Rectal smooth muscle tissue (tissue), 1 donor: ENCODE measurements at regions not wholly inside any gene's neighbourhood (a gene's known extent, or its start where the extent isn't known, plus 50 kb on each side); places are given as distances from the start of the nearest gene placed in this dataset.
"Not testable (repeated sequence)": the region's sequence is repeated elsewhere in the genome, so short reads cannot be mapped to it uniquely, and the experiment has no call there.

ENCODE experiments used
- H3K27ac ChIP-seq: one replicate; pipeline ENCODE4 v1.7.0; 2013; ENCODE audit warnings: low read depth, low read length, inconsistent platforms
- H3K27me3 ChIP-seq: one replicate; pipeline ENCODE4 v1.7.0; 2013; ENCODE audit warnings: low read length; ENCODE audit not compliant: control insufficient read depth, insufficient read depth
- H3K36me3 ChIP-seq: one replicate; pipeline ENCODE4 v1.7.0; 2013; ENCODE audit warnings: low read length; ENCODE audit not compliant: control insufficient read depth, insufficient read depth
- H3K4me1 ChIP-seq: one replicate; pipeline ENCODE4 v1.7.0; 2013; ENCODE audit warnings: low read length; ENCODE audit not compliant: control insufficient read depth, insufficient read depth
- H3K4me3 ChIP-seq: one replicate; pipeline ENCODE4 v1.7.0; 2013; ENCODE audit warnings: low read length
- H3K9ac ChIP-seq: one replicate; pipeline ENCODE4 v1.7.0; 2013; ENCODE audit warnings: low read length

DNA sequence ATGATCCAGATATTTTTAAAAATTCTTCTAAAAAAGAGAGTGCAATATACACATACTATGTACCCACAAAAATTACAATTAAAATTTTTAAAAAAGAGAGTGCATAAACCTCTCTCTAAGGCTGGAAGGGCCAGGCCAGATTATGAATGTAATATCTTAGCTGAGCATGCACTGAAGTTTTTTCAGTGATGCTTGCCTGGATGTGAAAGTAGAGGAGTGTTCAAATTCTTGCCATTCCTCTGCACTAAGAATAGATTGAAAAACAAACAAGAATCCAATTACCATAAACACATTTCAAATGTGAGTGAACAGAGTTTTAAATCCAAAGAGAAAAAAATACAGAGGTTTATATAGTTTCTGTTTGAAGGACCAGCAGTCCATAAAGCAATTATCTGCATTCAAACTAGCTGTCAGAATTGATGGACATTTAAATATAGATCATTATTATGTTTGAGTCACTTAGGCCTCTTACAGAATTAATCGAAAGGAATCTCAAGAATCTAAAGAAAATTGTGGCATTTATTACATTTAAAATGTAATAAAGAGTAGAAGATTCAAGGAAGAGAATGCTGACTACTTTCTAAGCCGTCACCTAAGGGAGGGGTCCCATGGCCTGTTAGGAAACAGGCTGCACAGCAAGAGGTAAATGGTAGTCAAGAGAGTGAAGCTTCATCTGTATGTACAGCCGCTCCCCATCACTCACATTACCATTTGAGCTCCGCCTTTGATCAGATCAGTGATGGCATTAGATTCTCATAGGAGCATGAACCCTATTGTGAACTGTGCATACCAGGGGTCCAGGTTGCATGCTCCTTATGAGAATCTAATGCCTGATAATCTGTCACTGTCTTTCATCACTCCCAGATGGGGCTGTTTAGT lies 159.3 kb upstream of the MDFIC2 start:
- Histone ChIP-seq H3K4me3 (no peak overlapping the region), H3K36me3 (no peaks in the 10 kb centered on the region), H3K4me1 (no peaks in the 10 kb centered on the region), H3K27ac (no peak overlapping the region), H3K9ac (no peak overlapping the region), H3K27me3 (no peaks in the 10 kb centered on the region)

DNA sequence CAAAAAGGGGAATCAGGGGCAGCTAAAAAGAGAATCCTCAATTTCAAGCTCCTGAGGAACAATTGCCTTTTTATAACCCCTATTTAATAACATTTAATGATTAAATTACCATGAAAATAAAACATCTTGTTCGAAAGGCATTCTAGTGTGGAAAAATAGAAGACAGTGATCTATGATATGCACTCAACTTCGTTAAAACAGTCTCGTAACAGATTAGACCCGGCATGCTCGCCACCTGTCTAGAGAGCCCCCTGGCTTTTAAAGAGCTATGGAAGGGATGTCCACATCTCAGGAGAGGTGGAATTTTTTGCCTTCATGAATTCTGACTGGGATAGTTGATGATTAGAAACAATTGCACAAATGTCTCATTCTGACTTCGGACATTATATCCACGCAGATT lies 153.7 kb upstream of the MDFIC2 start:
- H3K27ac ChIP-seq = no peak overlapping the region
- no peak overlapping the region for H3K9ac ChIP-seq
- H3K4me3 ChIP-seq = no peak overlapping the region
- no peaks in the 10 kb centered on the region for H3K4me1 ChIP-seq
- H3K36me3 ChIP-seq = no peaks in the 10 kb centered on the region
- no peaks in the 10 kb centered on the region for H3K27me3 ChIP-seq

DNA sequence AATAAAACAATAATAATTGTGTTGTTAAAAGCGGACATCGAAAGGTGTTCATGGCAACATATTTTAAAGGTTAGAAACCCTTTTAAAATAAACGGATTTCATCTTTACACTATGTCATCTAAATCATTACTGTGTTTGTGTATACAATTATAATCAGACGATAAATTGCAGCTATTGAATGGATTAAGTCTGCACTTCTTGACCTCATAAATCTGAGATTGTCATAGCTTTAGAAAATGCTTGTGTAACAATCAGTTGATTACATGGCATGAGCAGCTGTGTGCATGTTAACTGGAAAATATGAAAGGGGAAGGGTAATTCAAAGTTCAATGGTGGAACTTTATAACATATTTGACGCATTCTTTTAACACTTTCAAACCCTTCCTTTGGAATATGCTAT lies 152.4 kb upstream of the MDFIC2 start:
- no peaks in the 10 kb centered on the region for H3K27me3 ChIP-seq
- no peak overlapping the region for H3K4me3 ChIP-seq
- H3K9ac ChIP-seq = no peak overlapping the region
- H3K27ac ChIP-seq = no peak overlapping the region
- H3K36me3 ChIP-seq = no peaks in the 10 kb centered on the region
- H3K4me1 ChIP-seq = no peaks in the 10 kb centered on the region

DNA sequence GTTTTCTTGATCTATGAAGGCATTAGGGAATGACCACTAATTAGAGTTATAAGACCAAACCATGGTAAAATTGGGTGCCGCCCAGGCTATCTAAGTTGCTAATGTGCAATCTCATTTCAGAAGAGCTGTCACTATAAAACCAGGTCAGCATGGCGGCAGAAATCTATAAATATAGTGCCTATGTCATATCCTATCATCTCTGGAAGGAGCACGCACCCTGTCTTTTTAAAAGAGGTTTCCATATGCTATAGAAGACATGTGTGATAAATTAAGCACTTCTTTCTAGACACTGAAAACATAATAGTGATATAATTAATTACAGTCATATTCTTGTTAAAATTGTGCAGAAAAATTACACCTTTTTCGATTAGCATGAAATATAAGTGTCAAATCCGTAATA lies 152.0 kb upstream of the MDFIC2 start:
- no peak overlapping the region for H3K27ac ChIP-seq
- no peaks in the 10 kb centered on the region for H3K27me3 ChIP-seq
- H3K4me1 ChIP-seq = no peaks in the 10 kb centered on the region
- no peak overlapping the region for H3K4me3 ChIP-seq
- no peaks in the 10 kb centered on the region for H3K36me3 ChIP-seq
- H3K9ac ChIP-seq = no peak overlapping the region

DNA sequence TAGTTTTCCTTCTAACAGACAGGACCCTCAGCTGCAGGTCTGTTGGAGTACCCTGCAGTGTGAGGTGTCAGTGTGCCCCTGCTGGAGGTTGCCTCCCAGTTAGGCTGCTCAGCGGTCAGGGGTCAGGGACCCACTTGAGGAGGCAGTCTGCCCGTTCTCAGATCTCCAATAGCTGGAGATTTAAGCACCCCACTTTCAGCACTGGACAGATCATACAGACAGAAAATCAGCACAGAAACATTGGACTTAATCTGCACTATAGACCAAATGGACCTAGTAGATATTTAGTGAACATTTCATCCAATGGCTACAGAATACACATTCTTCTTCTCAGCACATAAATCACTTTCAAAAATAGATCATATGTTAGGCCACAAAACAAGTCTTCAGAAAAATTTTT lies 137.8 kb upstream of the MDFIC2 start:
- H3K9ac ChIP-seq, H3K27ac ChIP-seq, H3K27me3 ChIP-seq, H3K4me3 ChIP-seq, H3K4me1 ChIP-seq, H3K36me3 ChIP-seq: not testable (repeated sequence)

DNA sequence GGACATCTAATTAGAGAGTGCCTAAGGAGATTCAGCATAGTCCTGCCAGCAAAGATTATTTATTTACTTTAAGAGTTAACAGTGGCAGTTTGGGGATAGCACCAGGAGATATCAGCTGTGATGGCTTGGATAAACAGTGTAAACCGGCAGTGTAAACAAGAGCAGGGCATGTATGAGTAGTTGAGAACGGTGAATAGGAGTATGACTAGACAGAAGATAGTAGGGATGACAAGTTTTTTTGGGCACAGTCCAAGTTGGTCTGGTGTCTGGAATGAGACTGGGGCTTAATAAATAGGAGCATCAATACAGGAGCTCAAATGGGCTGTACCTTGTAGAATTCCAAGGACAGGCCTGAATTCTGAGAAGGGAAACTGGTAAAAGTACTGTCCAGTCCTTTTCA lies 123.0 kb upstream of the MDFIC2 start:
- H3K27me3 ChIP-seq, H3K4me3 ChIP-seq, H3K27ac ChIP-seq, H3K4me1 ChIP-seq, H3K36me3 ChIP-seq, H3K9ac ChIP-seq: not testable (repeated sequence)

DNA sequence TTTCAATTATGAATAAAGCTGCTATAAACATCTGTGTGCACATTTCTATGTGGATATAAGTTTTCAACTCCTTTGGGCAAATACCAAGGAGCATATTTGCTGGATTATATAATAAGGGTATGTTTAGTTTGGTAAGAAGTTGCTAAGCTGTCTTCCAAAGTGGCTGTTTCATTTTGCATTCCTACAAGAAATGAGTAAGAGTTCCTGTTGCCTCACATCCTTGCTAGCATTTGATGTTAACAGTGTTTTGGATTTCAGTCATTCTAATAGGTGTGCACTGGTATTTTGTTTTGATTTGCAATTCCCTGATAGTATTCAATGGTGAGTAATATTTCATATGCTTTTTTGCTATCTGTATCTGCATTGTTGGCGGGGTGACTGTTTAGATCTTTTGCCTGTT lies 120.7 kb upstream of the MDFIC2 start:
- Histone ChIP-seq H3K27ac (no peak overlapping the region), H3K27me3 (no peaks in the 10 kb centered on the region), H3K4me3 (no peak overlapping the region), H3K9ac (no peak overlapping the region), H3K4me1 (no peaks in the 10 kb centered on the region), H3K36me3 (no peaks in the 10 kb centered on the region)

DNA sequence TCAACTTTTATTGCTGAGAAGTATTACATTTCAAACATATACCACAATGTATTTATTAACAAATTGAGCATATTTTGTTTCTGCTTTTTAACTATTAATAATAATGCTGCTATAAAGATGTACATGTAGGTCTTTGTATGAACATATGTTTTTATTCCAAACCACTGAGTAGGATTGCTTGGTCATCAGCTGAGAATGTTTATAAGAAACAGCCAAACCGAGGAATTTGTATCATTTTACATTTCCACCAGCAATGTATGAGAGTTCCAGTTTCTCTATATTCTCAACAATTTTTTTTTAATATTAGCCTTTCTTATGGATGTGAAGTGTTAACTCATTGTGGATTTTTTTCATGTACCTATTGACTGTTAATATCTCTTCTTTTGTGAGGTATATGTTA lies 119.5 kb upstream of the MDFIC2 start:
- no peaks in the 10 kb centered on the region for H3K27me3 ChIP-seq
- H3K36me3 ChIP-seq = no peaks in the 10 kb centered on the region
- H3K27ac ChIP-seq = no peak overlapping the region

DNA sequence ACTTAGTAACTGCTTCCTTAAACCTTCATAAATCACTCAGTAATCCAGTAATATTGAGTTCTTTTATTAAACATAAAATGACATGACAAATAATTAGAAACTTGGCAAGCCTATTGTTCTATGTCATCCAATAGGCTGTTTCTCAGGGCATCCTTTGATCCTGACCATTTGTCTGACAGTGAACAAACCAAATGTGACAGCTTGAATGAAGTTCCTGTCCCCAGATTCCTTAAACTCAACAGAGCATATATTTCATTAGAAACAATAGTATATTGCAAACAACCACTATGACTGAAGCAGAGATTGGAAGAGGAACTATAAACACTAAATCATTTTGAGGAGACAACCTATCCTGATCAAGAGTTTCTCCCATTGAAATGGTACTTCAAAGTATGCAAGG lies 113.6 kb upstream of the MDFIC2 start:
- no peak overlapping the region for H3K9ac ChIP-seq
- H3K4me1 ChIP-seq = no peaks in the 10 kb centered on the region

More for the DNA sequence above, 119.5 kb upstream of the MDFIC2 start:
- Histone ChIP-seq H3K9ac (no peak overlapping the region), H3K4me1 (no peaks in the 10 kb centered on the region), H3K4me3 (no peak overlapping the region)

DNA sequence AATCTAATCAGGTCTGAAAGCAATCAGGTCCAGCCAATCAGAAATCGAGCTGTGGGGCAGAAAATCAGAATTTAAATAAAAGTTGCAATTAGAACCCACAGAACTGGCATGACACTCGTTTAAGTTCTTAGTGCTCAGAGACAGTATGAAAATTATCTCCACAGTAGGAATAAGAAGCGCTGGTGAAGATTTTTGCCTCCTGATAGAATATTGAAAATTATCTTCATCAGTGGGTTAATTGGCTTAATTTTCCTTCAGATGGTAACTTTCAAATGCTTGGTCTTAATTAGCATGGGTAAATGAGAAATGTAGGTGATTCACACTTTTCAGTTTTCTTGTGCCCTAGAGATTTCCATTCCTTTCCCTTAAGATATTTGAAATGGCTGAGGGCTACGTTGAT lies 109.1 kb upstream of the MDFIC2 start:
- Histone ChIP-seq H3K4me1 (no peaks in the 10 kb centered on the region), H3K27ac (no peak overlapping the region), H3K27me3 (no peaks in the 10 kb centered on the region), H3K4me3 (no peak overlapping the region), H3K9ac (no peak overlapping the region), H3K36me3 (no peaks in the 10 kb centered on the region)

More for the DNA sequence above, 113.6 kb upstream of the MDFIC2 start:
- no peaks in the 10 kb centered on the region for H3K27me3 ChIP-seq
- no peaks in the 10 kb centered on the region for H3K36me3 ChIP-seq
- no peak overlapping the region for H3K4me3 ChIP-seq
- no peak overlapping the region for H3K27ac ChIP-seq

DNA sequence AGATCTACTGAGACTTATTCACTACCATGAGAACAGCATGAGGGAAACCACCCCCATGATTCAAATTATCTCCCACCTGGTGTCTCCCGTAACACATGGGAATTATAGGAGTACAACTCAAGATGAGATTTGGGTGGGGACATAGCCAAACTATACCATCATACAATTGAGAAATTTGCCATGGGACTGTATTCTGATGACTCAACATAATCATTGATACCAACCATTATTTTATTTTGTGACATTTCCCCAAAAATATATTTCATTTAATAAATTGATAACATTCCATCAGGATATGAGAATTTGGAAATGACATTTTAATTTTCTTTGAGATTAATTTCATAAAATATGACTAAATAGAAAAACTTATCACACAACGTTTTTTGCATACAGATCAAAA lies 96.6 kb upstream of the MDFIC2 start:
- Histone ChIP-seq H3K9ac (no peak overlapping the region), H3K27me3 (no peaks in the 10 kb centered on the region), H3K4me1 (no peaks in the 10 kb centered on the region), H3K4me3 (no peak overlapping the region), H3K36me3 (no peaks in the 10 kb centered on the region), H3K27ac (no peak overlapping the region)

DNA sequence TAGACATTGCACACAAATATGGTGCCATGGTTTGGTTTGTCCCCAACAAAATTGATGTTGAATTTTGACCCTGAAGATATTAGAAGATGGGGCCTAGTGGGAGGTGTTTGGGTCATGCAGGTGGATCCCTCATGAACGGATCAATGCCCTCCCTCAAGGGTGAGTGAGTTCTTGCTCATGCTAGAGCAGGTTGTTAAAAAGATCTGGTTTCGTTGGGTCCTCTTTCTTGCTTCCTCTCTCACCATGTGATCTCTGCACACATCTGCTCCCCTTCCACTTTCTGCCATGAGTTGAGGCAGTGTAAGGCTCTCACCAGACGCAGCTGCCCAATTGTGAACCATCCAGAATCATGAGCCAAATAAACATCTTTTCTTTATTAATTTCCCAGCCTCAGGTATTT lies 87.8 kb upstream of the MDFIC2 start:
- no peak overlapping the region for H3K4me3 ChIP-seq
- H3K27me3 ChIP-seq = no peaks in the 10 kb centered on the region
- no peak overlapping the region for H3K9ac ChIP-seq
- no peak overlapping the region for H3K27ac ChIP-seq
- H3K4me1 ChIP-seq = no peaks in the 10 kb centered on the region
- no peaks in the 10 kb centered on the region for H3K36me3 ChIP-seq

DNA sequence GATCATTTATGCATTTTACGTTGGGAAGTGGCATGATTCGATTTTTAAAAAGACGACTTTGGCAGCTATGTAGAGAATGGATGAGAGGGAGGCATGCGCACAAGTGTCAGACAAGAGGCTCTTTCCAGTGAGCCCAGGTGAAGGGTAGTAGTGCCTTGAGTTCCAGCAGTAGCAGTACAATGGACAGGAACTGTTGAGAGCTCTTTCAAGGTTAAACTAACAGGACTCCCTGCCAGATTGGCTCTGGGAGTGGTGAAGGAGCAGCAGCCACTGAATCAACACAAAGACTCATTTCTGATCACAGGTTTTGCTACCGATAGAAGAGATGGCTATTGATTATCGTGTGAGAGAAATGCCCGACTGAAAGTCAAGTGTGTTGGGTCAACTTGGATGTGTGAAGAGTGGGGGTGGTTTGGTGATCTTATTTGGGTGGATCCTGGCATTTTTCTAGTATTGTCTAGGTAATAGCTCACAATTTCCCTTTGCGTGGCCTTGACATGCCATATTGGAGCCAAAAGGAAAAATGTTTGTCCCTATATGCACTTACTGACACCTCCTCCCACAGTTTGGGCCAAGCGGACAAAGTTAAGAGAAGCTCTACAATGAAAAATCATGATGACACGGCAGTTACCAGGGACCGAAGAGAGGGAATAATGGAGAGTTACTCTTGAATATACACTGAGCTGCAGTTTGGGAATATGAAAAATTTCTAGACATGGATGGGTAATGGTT lies 81.6 kb upstream of the MDFIC2 start:
- no peaks in the 10 kb centered on the region for H3K4me1 ChIP-seq
- H3K27ac ChIP-seq = no peak overlapping the region
- no peaks in the 10 kb centered on the region for H3K36me3 ChIP-seq
- H3K27me3 ChIP-seq = no peaks in the 10 kb centered on the region
- H3K4me3 ChIP-seq = no peak overlapping the region
- H3K9ac ChIP-seq = no peak overlapping the region
